Spleen (tissue), 7 donors: ENCODE measurements at regions not wholly inside any gene's neighbourhood (a gene's known extent, or its start where the extent isn't known, plus 50 kb on each side); places are given as distances from the start of the nearest gene placed in this dataset.
"Not testable (repeated sequence)": the region's sequence is repeated elsewhere in the genome, so short reads cannot be mapped to it uniquely, and the experiment has no call there.

ENCODE experiments used
- POLR2A ChIP-seq, 3 donors: fragments of 450-650 bp; IDR thresholded peaks; one replicate each; pipeline ENCODE4 v1.5.1; 2017; ENCODE audit warnings: antibody characterized with exemption in 3 of 3, mild to moderate bottlenecking in 1 of 3
- POLR2AphosphoS5 ChIP-seq, 3 donors: sonication (generic); formaldehyde crosslinking; IDR thresholded peaks; one replicate each; pipeline ENCODE4 v1.5.1; 2017; ENCODE audit warnings: antibody characterized with exemption in 3 of 3
- TF ChIP-seq, protein P1 (sequence below), 11 experiments: fragments of 200-600 bp in 7 of 11; fragments of 450-650 bp in 4 of 11; sonication (generic) in 4 of 11; IDR thresholded peaks in 8 of 11; conservative IDR thresholded peaks in 3 of 11; 1 replicate in 7 of 11; 2 replicates in 4 of 11; pipeline versions ENCODE4 v1.4.0 to v1.8.0; 2016 to 2021; ENCODE audit warnings: antibody characterized with exemption in 11 of 11, inconsistent platforms in 4 of 11, mild to moderate bottlenecking in 1 of 11
- donor health status: DM: no; HTN: no; CAD: no; lungs with moderate emphysema.
- donor health status: DM: no; HTN: no; CAD: no.
- donor health status: DM: no; HTN: no; CAD: no.

DNA sequence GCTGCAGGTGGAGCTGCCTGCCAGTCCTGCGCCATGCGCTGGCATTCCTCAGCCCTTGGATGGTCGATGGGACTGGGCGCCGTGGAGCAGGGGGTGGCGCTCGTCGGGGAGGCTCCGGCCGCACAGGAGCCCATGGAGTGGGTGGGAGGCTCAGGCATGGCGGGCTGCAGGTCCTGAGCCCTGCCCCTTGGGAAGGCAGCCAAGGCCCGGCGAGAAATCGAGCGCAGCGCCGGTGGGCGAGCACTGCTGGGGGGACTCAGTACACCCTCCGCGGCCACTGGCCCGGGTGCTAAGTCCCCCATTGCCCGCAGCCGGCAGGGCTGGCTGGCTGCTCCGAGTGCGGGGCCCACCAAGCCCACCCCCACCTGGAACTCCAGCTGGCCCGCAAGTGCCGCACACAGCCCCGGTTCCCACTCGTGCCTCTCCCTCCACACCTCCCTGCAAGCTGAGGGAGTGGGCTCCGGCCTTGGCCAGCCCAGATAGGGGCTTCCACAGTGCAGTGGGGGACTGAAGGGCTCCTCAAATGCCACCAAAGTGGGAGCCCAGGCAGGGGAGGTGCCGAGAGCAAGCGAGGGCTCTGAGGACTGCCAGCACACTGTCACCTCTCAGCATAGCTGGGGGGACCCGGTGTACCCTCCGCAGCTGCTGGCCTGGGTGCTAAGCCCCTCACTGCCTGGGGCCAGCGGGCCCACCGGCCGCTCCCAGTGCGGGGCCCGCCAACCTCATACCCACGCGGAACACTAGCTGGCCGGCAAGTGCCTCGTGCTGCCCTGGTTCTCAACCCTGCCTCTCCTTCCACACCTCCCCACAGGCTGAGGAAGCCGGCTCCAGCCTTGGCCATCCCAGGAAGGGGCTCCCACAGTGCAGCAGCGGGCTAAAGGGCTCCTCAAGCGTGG, 742.7 kb downstream of the SOCS6 start:
- TF ChIP-seq, protein P1, sequence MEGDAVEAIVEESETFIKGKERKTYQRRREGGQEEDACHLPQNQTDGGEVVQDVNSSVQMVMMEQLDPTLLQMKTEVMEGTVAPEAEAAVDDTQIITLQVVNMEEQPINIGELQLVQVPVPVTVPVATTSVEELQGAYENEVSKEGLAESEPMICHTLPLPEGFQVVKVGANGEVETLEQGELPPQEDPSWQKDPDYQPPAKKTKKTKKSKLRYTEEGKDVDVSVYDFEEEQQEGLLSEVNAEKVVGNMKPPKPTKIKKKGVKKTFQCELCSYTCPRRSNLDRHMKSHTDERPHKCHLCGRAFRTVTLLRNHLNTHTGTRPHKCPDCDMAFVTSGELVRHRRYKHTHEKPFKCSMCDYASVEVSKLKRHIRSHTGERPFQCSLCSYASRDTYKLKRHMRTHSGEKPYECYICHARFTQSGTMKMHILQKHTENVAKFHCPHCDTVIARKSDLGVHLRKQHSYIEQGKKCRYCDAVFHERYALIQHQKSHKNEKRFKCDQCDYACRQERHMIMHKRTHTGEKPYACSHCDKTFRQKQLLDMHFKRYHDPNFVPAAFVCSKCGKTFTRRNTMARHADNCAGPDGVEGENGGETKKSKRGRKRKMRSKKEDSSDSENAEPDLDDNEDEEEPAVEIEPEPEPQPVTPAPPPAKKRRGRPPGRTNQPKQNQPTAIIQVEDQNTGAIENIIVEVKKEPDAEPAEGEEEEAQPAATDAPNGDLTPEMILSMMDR (IDR thresholded peaks at IDR 0.05 in 8 of 11, conservative IDR thresholded peaks at IDR 0.05 in 3 of 11), result not testable (repeated sequence)
- TF ChIP-seq POLR2AphosphoS5, POLR2A (IDR thresholded peaks at IDR 0.05): not testable (repeated sequence)
